BE2C (cell line): ENCODE measurements at regions not wholly inside any gene's neighbourhood (a gene's known extent, or its start where the extent isn't known, plus 50 kb on each side); places are given as distances from the start of the nearest gene placed in this dataset.
A peak's percentile ranks its signal among the peaks of the same experiment; 100 is the strongest.

Experiments
- DNase-seq: peaks from one replicate; pipeline ENCODE4 v3.0.0-alpha.2; 2020
- H3K27me3 ChIP-seq: fragments of 250-450 bp; sonication (Bioruptor Pico); 2 replicates; pipeline ENCODE4 v1.5.1; 2020; ENCODE audit warnings: mild to moderate bottlenecking
- H3K36me3 ChIP-seq: fragments of 250-450 bp; sonication (Bioruptor Pico); 2 replicates; pipeline ENCODE4 v1.5.1; 2020; ENCODE audit warnings: mild to moderate bottlenecking
- H3K4me1 ChIP-seq: fragments of 250-450 bp; sonication (Bioruptor Pico); 2 replicates; pipeline ENCODE4 v1.5.1; 2020
- H3K4me3 ChIP-seq: 2 replicates; pipeline ENCODE4 v1.5.1; 2011; ENCODE audit warnings: low read depth, low read length
- H3K9me3 ChIP-seq: fragments of 250-450 bp; sonication (Bioruptor Pico); 2 replicates; pipeline ENCODE4 v1.5.1; 2020
- TF ChIP-seq, protein P1 (sequence below): IDR thresholded peaks from 2 replicates; pipeline ENCODE4 v1.5.1; 2012; ENCODE audit warnings: mild to moderate bottlenecking, low read depth, low read length

DNA sequence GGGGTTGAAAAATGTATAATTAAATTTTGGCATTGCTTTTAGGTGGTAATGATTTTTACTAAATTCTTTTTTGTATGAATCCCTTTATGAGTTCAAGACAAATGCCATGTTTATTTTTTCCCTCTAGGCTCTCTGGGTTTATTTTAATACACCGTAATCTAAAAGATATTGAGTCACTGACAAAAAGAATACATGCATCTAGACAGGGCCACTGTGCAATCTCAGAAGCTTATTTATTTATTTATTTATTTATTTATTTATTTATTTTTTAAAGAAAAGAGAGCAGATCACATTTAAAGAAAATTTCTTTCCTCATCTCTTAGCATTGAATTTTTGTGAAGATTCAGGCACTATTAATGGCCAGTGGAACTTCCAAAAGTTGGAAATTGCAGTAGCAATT is 283.9 kb upstream of the SLC10A2 start:
- H3K4me3 ChIP-seq, result no peak overlapping the region; the same call in 1 of the 2 replicates
- DNase-seq, result no peak
- peaks cover 13% of the 10 kb centered on the region for H3K4me1 ChIP-seq
- no peaks in the 10 kb centered on the region for H3K9me3 ChIP-seq
- TF ChIP-seq, protein P1, sequence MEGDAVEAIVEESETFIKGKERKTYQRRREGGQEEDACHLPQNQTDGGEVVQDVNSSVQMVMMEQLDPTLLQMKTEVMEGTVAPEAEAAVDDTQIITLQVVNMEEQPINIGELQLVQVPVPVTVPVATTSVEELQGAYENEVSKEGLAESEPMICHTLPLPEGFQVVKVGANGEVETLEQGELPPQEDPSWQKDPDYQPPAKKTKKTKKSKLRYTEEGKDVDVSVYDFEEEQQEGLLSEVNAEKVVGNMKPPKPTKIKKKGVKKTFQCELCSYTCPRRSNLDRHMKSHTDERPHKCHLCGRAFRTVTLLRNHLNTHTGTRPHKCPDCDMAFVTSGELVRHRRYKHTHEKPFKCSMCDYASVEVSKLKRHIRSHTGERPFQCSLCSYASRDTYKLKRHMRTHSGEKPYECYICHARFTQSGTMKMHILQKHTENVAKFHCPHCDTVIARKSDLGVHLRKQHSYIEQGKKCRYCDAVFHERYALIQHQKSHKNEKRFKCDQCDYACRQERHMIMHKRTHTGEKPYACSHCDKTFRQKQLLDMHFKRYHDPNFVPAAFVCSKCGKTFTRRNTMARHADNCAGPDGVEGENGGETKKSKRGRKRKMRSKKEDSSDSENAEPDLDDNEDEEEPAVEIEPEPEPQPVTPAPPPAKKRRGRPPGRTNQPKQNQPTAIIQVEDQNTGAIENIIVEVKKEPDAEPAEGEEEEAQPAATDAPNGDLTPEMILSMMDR, result no peak
- no peaks in the 10 kb centered on the region for H3K36me3 ChIP-seq
- no peaks in the 10 kb centered on the region for H3K27me3 ChIP-seq

- peaks cover 13% of the 10 kb centered on the region for H3K4me1 ChIP-seq
Measured at GRCh38 chr13:103349211-103349980, 283.2 kb upstream of the SLC10A2 start.

GRCh38 chr13:103335241-103335640 is 269.0 kb upstream of the SLC10A2 start:
- peaks cover 14% of the 10 kb centered on the region for H3K4me1 ChIP-seq
- no peaks in the 10 kb centered on the region for H3K9me3 ChIP-seq
- TF ChIP-seq, protein P1, result no peak
- no peak overlapping the region for H3K4me3 ChIP-seq
- DNase-seq, result no peak
- H3K27me3 ChIP-seq, result no peaks in the 10 kb centered on the region
- H3K36me3 ChIP-seq, result no peaks in the 10 kb centered on the region

More at GRCh38 chr13:103349211-103349980, 283.2 kb upstream of the SLC10A2 start:
- DNase-seq, result peak; percentile 72
- Histone ChIP-seq H3K36me3 (no peaks in the 10 kb centered on the region), H3K27me3 (no peaks in the 10 kb centered on the region), H3K9me3 (0 out of 2 replicates have a peak, but pooled peaks cover 3% of the 10 kb centered on the region), H3K4me3 (no peak overlapping the region)
- TF ChIP-seq, protein P1, result no peak

GRCh38 chr13:103331924-103332323 is 265.7 kb upstream of the SLC10A2 start:
- Histone ChIP-seq H3K4me3 (no peak overlapping the region), H3K9me3 (no peaks in the 10 kb centered on the region), H3K4me1 (no peaks in the 10 kb centered on the region; the same call in 1 of the 2 replicates), H3K36me3 (no peaks in the 10 kb centered on the region), H3K27me3 (no peaks in the 10 kb centered on the region)
- no peak for DNase-seq
- TF ChIP-seq, protein P1, result no peak

- no peaks in the 10 kb centered on the region for H3K27me3 ChIP-seq
- no peaks in the 10 kb centered on the region for H3K4me1 ChIP-seq
- H3K9me3 ChIP-seq, result no peaks in the 10 kb centered on the region
- DNase-seq, result no peak
- TF ChIP-seq, protein P1, result no peak
- no peak overlapping the region for H3K4me3 ChIP-seq
- no peaks in the 10 kb centered on the region for H3K36me3 ChIP-seq
Measured at GRCh38 chr13:103328899-103329298, 262.7 kb upstream of the SLC10A2 start.

DNA sequence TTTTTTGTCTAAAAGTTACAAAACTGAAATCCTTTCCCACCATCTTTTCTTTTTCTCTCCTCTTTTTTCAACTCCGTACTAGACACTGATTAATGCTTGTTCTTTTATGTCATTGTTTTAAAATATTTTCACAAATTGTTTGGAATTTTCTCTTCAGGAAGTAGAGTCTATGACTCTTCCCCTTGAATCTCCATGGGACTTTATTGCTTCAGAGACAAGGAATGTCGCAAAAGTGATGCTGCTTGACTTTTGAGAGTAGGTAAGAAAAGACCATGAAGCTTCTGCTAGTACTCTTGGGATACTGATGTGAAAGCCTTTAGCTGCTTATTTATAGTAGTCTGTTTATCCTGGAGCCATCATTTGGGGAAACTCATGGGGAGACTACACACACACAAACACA is 260.1 kb upstream of the SLC10A2 start:
- Histone ChIP-seq H3K4me3 (no peak overlapping the region), H3K4me1 (no peaks in the 10 kb centered on the region), H3K27me3 (no peaks in the 10 kb centered on the region), H3K9me3 (no peaks in the 10 kb centered on the region), H3K36me3 (no peaks in the 10 kb centered on the region)
- TF ChIP-seq, protein P1, result no peak
- DNase-seq, result no peak
